ENCODE measurements at regions not wholly inside any gene's neighbourhood (a gene's known extent, or its start where the extent isn't known, plus 50 kb on each side); places are given as distances from the start of the nearest gene placed in this dataset.

- TF ChIP-seq E2F1 (CRISPR knock-in tag; IDR thresholded peaks at IDR 0.05) (no peak), TEAD4 (CRISPR knock-in tag; IDR thresholded peaks at IDR 0.05) (no peak), RORB (CRISPR knock-in tag; IDR thresholded peaks at IDR 0.05) (no peak), ZNF281 (CRISPR knock-in tag; IDR thresholded peaks at IDR 0.05) (no peak), ATF6 (CRISPR knock-in tag; IDR thresholded peaks at IDR 0.05) (no peak), USF2 (CRISPR knock-in tag; IDR thresholded peaks at IDR 0.05) (no peak), ZNF138 (CRISPR knock-in tag; conservative IDR thresholded peaks at IDR 0.05) (no peak)
Observed at GRCh38 chr6:55925292-55925691, 49.9 kb upstream of the BMP5 start (continued).

Data from WTC11 (cell line).